Anterior cingulate cortex (tissue), 58 donors: ENCODE measurements at regions not wholly inside any gene's neighbourhood (a gene's known extent, or its start where the extent isn't known, plus 50 kb on each side); places are given as distances from the start of the nearest gene placed in this dataset.
"Not testable (repeated sequence)": the region's sequence is repeated elsewhere in the genome, so short reads cannot be mapped to it uniquely, and the experiment has no call there.

Source experiments
- DNase-seq, 58 donors: peaks; one replicate each; lab custom pipeline; 2025; lab: John Stamatoyannopoulos, UW

- DNase-seq, result not testable (repeated sequence)
Observed at GRCh38 chr9:65566018-65566417, 109.7 kb upstream of the ZNG1E start.

- not testable (repeated sequence) for DNase-seq
Observed at GRCh38 chr9:65519018-65519417, 156.7 kb upstream of the ZNG1E start.

- DNase-seq, result not testable (repeated sequence)
Observed at GRCh38 chr9:65514465-65514864, 161.3 kb upstream of the ZNG1E start.

- not testable (repeated sequence) for DNase-seq
Observed at GRCh38 chr9:65507897-65508296, 167.8 kb upstream of the ZNG1E start.

- DNase-seq, result peak in 5 of 58 donors; percentile 5 to 33 (median 21)
Observed at GRCh38 chr9:65504686-65505085, 171.0 kb upstream of the ZNG1E start.

- not testable (repeated sequence) for DNase-seq
Observed at GRCh38 chr9:65503696-65504095, 172.0 kb upstream of the ZNG1E start.

GRCh38 chr9:65482890-65483289, 192.8 kb upstream of the ZNG1E start:
- DNase-seq, result not testable (repeated sequence)

GRCh38 chr9:65481291-65481690, 194.4 kb upstream of the ZNG1E start:
- DNase-seq, result not testable (repeated sequence)

GRCh38 chr9:65474891-65475290, 189.9 kb upstream of the FOXD4L5 start:
- not testable (repeated sequence) for DNase-seq

- DNase-seq, result not testable (repeated sequence)
Observed at GRCh38 chr9:65473059-65473822, 188.2 kb upstream of the FOXD4L5 start.

GRCh38 chr9:65471106-65471505, 186.1 kb upstream of the FOXD4L5 start:
- not testable (repeated sequence) for DNase-seq

- not testable (repeated sequence) for DNase-seq
Observed at GRCh38 chr9:65466911-65467734, 182.1 kb upstream of the FOXD4L5 start.

GRCh38 chr9:65465246-65465895, 180.4 kb upstream of the FOXD4L5 start:
- DNase-seq, result peak in 1 of 58 donors; percentile 10

- DNase-seq, result not testable (repeated sequence)
Observed at GRCh38 chr9:65462476-65462875, 177.5 kb upstream of the FOXD4L5 start.

- DNase-seq, result no peak
Observed at GRCh38 chr9:65459756-65460320, 174.8 kb upstream of the FOXD4L5 start.

GRCh38 chr9:65458992-65459391, 174.0 kb upstream of the FOXD4L5 start:
- no peak for DNase-seq

- DNase-seq, result no peak
Observed at GRCh38 chr9:65458465-65458864, 173.5 kb upstream of the FOXD4L5 start.

- not testable (repeated sequence) for DNase-seq
Observed at GRCh38 chr9:65456991-65457390, 172.0 kb upstream of the FOXD4L5 start.

- DNase-seq, result not testable (repeated sequence)
Observed at GRCh38 chr9:65455751-65456647, 171.0 kb upstream of the FOXD4L5 start.
